GM13977 (cell line): ENCODE measurements at regions not wholly inside any gene's neighbourhood (a gene's known extent, or its start where the extent isn't known, plus 50 kb on each side); places are given as distances from the start of the nearest gene placed in this dataset.
"Not testable (repeated sequence)": the region's sequence is repeated elsewhere in the genome, so short reads cannot be mapped to it uniquely, and the experiment has no call there.

Source experiments
- DNase-seq: peaks from one replicate; pipeline ENCODE4 v3.0.0; 2012; ENCODE audit warnings: low spot score
- in situ Hi-C: fragments of 300-500 bp; cut with MboI; formaldehyde crosslinking; loops from one replicate; pipeline ENCODE4 v1.12.0; 2022; ENCODE audit warnings: low sequenced_read_pairs, low pct_unique_long_range_greater_than_20kb, mixed read lengths, inconsistent platforms; ENCODE audit not compliant: unreplicated experiment
- TF ChIP-seq, protein P1 (sequence below): IDR thresholded peaks from 2 replicates; pipeline ENCODE4 v1.5.1; 2012; ENCODE audit warnings: mild to moderate bottlenecking, control low read depth; ENCODE audit not compliant: insufficient read depth; ENCODE audit errors: extremely low read depth, missing control alignments

DNA sequence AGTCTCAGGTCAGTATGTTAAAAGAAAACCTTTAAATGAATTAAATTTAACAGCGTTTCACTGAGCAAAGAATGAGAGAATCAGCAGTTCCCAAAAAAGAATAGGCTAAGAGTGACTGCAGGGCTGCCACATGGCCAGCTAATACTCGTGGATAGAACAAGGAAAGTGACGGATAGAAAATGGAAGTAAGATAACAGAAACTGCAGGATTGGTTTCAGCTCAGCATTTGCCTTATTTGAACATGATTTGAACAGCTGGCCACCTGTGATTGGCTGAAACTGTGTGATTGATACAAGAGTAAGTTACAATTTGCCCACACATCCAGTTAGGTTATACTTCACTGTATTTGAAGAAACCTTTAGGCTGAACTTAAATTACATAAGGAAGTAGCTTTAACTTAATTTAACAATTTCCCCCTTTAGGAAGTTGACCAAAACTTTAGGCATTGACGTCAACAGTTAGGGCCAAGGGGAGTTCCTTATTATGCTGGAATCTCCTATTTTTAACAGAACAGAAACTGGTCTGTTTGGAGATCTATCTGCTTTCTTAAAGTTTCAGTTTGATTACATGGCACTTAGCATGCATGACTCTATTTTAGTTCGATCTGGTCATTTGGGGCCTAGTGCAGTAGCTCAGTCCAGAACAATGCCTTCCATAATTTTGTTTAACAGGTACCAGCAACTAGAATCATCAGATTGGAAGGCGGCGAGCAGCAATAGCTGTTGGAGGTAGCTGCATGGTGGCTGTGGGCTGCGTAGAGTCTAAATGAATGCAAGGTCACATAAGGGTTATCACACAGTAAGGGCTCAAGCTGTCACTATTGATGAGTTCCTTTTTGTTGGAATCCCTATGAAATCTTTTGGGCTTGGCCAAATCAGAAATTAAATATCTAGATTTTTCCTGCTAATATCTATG lies 143.4 kb downstream of the TRIM43 start:
- in situ Hi-C loops: no loop called here
- no peak for DNase-seq
- TF ChIP-seq, protein P1, sequence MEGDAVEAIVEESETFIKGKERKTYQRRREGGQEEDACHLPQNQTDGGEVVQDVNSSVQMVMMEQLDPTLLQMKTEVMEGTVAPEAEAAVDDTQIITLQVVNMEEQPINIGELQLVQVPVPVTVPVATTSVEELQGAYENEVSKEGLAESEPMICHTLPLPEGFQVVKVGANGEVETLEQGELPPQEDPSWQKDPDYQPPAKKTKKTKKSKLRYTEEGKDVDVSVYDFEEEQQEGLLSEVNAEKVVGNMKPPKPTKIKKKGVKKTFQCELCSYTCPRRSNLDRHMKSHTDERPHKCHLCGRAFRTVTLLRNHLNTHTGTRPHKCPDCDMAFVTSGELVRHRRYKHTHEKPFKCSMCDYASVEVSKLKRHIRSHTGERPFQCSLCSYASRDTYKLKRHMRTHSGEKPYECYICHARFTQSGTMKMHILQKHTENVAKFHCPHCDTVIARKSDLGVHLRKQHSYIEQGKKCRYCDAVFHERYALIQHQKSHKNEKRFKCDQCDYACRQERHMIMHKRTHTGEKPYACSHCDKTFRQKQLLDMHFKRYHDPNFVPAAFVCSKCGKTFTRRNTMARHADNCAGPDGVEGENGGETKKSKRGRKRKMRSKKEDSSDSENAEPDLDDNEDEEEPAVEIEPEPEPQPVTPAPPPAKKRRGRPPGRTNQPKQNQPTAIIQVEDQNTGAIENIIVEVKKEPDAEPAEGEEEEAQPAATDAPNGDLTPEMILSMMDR: no peak

DNA sequence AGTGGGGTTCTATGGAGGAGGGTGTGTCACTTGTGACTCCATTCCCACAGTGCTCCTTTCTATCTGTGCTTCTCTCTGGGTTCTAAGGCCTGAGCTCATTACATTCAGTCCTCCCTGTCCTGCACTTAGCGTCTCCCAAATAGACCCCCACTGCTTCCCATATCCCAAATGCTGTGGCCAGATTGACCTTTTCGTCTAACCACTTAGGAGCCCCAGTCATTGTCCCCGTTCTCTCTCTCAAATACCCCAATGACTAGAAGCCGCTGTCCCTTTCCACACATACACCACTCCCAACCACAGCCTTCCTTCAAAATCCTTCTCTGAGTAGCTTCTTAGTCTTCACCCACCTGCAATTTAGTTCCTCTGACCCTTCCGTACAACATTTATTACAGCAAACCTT lies 146.5 kb downstream of the TRIM43 start:
- in situ Hi-C loops: no loop called here
- TF ChIP-seq, protein P1: no peak
- no peak for DNase-seq

DNA sequence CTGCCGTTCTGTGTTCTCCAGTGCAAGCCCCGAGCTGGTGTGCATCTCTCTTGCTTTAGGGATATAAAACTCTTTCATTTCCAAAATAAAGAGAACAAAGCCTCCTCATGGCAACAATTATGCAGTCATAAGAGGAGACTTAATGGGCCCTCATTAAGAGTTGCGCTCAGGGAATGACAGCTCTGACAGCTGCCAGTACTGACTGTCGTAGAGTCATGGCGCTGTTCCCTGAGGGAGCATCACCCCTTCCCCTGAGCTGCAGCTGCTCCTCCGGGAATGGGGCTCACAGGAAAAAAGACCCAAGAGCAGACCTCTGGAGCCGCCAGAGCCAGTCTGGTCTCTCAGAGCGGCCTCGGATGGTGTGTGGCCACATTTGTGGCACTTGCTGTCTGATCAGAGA lies 160.3 kb downstream of the TRIM43 start:
- in situ Hi-C loops, DNase-seq: not testable (repeated sequence)

DNA sequence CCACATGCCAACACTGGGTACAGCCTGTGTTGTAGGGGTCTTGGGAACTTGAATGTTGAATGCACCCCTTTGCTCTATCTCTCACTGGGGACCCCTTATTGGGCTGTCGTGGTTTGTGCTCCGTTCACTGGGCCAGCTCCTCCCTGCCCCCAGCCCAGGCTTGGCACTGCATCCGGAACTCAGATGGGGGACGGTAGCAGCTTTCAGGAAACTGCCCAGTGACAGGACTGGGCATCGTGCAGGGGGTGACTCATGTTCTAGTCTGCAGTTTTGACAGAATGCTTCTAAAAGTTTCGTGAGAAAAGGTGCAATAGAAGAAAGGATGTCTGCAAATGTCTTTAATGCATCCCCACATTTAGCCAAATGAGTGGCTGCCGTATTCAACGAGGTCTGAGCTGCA lies 162.0 kb downstream of the TRIM43 start:
- DNase-seq, in situ Hi-C loops: not testable (repeated sequence)

DNA sequence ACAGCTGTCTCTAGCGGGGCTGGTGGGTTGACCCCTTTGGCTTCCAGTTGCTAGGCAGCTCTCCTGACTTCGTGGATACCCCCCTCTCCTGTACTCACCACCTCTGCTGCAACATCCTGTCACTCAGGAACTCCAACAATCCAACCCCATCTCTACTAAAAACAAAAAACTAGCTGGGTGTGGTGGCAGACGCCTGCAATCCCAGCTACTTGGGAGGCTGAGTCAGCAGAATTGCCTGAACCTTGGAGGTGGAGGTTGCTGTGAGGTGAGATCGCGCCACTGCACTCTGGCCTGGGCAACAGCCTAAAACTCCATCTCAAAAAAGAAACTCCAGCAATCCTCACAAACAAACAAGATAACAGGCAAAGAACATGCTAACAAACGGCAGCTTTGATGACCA lies 162.4 kb downstream of the TRIM43 start:
- in situ Hi-C loops, DNase-seq: not testable (repeated sequence)

DNA sequence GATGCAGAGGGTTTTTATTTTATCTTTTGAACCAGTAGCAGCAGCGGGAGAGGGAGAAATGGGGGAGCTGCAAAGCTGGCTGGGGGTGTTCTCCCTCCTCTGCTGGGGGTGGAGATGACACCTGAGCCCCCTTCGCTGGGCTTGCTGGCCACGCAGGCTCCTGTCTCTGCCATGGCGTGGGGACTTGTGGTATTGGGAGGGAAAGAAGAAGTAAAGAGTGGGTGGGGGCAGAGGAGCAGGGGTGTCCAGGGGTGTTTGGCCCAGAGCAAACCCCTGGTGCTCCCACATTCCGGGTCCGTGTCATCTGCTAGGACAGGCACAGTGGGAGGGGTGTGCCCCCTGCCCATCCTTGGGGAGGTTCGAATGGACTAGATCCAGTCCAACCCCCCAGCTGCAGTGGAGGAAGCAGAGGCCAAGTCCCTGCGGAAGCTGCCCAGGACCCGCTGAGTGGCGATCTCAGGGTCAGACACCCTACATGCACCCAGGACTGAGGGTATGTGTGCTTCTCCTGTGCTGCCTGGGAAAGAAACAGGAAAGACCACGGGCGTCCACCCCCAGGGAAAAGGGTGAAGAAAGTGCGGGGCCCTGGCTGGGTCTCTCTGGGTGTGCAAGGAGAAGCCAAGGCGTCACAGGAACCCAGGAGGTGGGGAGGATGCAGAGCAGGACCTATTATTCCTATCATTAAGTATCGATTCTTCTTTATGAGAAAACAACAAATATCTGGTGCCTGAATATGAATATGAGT lies 163.2 kb downstream of the TRIM43 start:
- DNase-seq, in situ Hi-C loops: not testable (repeated sequence)

DNA sequence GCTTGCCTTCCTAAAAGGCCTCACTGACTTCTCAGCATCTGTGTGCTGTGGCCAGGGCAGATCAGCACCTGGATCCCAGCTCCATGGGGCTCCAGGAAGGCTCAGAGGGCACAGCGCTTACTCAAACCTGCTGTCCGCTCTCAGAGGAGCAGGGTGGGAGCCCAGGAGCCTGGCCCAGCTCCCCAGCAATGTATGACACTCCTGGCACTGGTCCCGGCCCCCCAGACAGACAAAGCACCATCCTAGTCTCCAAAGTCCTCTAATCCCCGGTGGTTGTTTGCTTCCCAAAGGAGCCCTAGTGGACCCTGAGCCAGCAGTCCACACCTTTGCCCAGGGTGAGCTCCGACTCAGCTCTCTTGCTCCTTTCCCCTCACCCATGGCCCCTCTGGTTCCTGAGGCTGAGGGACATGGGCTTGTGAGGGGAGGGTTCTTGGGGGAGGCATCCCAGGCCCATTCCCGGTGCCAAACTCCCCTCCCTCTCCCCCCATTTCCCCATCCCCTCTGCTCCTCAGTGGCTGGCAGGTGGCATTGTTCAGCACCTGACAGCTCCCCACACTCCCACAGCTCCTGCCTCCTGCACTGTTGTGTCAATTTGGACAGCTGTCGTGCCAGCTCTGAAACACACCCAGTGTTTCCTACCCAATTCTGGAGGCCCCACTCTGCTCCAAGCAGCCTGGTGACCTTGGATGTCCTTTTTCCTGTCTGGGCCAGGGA lies 164.3 kb downstream of the TRIM43 start:
- DNase-seq, in situ Hi-C loops: not testable (repeated sequence)

DNA sequence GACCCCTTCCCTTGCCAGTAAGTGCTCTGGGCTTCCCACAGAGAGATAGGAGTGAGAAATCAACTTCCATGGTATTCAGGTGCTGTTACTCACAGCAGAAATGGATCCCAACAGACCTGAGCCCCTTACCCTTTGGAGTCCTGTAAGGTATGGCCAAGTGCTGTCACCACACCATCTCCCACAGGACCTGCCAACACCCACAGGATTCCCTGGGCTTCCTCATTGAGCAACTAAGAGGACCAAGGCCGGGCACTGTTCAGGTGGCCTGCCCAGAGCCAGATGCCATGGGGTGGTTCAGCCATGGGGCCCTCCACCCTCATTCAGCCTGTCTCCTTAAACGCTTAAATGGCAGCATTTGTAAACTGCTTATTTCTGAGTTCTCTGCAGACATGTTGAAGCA lies 166.2 kb downstream of the TRIM43 start:
- no peak for DNase-seq
- TF ChIP-seq, protein P1: no peak
- in situ Hi-C loops: no loop called here
